ENCODE measurements at regions not wholly inside any gene's neighbourhood (a gene's known extent, or its start where the extent isn't known, plus 50 kb on each side); places are given as distances from the start of the nearest gene placed in this dataset.

DNA sequence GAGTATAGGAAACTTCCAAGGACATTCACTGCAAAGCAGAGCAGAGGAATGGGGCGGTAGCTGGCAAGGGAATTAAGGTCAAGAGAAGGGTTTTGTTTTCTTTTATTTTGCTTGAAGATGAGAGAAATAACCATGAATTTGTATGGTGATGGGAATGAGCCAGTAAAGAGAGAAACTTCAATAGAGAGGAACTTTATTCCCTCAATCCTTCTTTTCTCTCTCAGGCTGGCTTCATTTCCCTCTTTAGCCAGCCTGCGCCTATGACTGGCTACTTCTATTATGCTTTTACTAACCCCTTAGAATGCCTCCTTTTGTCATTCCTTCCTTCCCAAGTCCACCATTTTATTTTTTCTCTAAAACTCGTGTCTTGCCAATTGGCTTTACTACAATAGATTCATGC, 101.4 kb upstream of the CEP85L start:
- Histone ChIP-seq H3K36me3 (replicated peaks in 1 of 2; ENCODE audit: control insufficient read depth in 1 of 2, insufficient read depth in 2 of 2, low read length in 1 of 2) (no peaks in the 10 kb centered on the region), H3K27me3 (ENCODE audit: insufficient read depth) (no peaks in the 10 kb centered on the region; the same call in 1 of the 2 replicates), H2AFZ (ENCODE audit: low read depth) (no peak overlapping the region), H3K9me3 (no peaks in the 10 kb centered on the region), H3K4me1 (ENCODE audit: control insufficient read depth in 1 of 2, insufficient read depth in 2 of 2, low read depth in 1 of 2, low read length in 1 of 2) (peaks cover 0 to 6% of the 10 kb centered on the region in 2 experiments; a peak in 1 of 4 replicates), H4K20me1 (ENCODE audit: insufficient read depth) (no peaks in the 10 kb centered on the region), H3K9me2 (no peaks in the 10 kb centered on the region), H3K9ac (no peak overlapping the region), H3K4me3 (ENCODE audit: low read depth in 2 of 2, low read length in 1 of 2) (no peak overlapping the region), H3K27ac (ENCODE audit: low read depth in 2 of 2, low read length in 1 of 2) (no peak overlapping the region), H3K79me2 (ENCODE audit: insufficient read depth) (no peaks in the 10 kb centered on the region), H3F3A (replicated peaks; ENCODE audit: insufficient read depth) (no peaks in the 10 kb centered on the region), H3K4me2 (no peak overlapping the region)
- no peak for DNase-seq
- POLR2A ChIA-PET, result no interaction called here
- TF ChIP-seq ELF1 (IDR thresholded peaks at IDR 0.05) (no peak), SIN3A (IDR thresholded peaks at IDR 0.05; ENCODE audit: borderline replicate concordance, low read depth, low read length) (no peak), FOSL2 (IDR thresholded peaks at IDR 0.05; ENCODE audit: borderline replicate concordance, low read depth) (no peak), SMC3 (IDR thresholded peaks at IDR 0.05; ENCODE audit: low read depth, low read length) (no peak), GABPA (IDR thresholded peaks at IDR 0.05; ENCODE audit: low read depth) (no peak)
- TF ChIP-seq, protein P1, sequence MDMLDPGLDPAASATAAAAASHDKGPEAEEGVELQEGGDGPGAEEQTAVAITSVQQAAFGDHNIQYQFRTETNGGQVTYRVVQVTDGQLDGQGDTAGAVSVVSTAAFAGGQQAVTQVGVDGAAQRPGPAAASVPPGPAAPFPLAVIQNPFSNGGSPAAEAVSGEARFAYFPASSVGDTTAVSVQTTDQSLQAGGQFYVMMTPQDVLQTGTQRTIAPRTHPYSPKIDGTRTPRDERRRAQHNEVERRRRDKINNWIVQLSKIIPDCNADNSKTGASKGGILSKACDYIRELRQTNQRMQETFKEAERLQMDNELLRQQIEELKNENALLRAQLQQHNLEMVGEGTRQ (IDR thresholded peaks at IDR 0.05; ENCODE audit: borderline replicate concordance, low read depth, low read length), result no peak
- CTCF ChIA-PET, result no interaction called here
- 69% methylated on average over 3 of the region's 3 CpGs for WGBS (ENCODE audit: low lambda C conversion rate)

DNA sequence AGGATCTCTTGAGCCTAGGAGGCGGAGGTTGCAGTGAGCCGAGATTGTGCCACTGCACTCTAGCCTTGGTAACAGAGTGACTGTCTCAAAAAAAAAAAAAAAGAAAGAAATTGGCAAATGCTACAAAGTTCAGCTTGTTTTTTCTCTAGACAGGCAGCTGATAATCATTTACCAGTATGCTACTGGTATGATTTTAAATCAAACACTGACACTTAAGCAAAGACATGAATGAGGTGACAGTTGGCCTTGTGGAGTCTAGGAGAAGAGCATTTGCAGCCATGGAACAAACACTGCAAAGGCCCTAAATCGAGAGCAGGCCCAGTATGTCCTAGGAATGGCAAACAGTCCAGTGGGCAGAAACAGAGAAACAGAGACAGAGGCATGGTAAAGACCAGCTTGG, 99.7 kb upstream of the CEP85L start:
- CTCF ChIA-PET, result no interaction called here
- POLR2A ChIA-PET, result no interaction called here
- H3K9me3 ChIP-seq, result no peaks in the 10 kb centered on the region
- H3K4me2 ChIP-seq, result no peak overlapping the region
- 70% methylated on average over 3 of the region's 3 CpGs for WGBS (ENCODE audit: low lambda C conversion rate)
- no peaks in the 10 kb centered on the region for H3K36me3 ChIP-seq (replicated peaks in 1 of 2; ENCODE audit: control insufficient read depth in 1 of 2, insufficient read depth in 2 of 2, low read length in 1 of 2)
- no peak overlapping the region for H3K9ac ChIP-seq
- no peak overlapping the region for H3K27ac ChIP-seq (ENCODE audit: low read depth in 2 of 2, low read length in 1 of 2)
- no peaks in the 10 kb centered on the region for H3K9me2 ChIP-seq
- peaks cover 0 to 6% of the 10 kb centered on the region in 2 experiments; a peak in 1 of 4 replicates for H3K4me1 ChIP-seq (ENCODE audit: control insufficient read depth in 1 of 2, insufficient read depth in 2 of 2, low read depth in 1 of 2, low read length in 1 of 2)
- no peak overlapping the region for H2AFZ ChIP-seq (ENCODE audit: low read depth)
- DNase-seq, result no peak
- H3K79me2 ChIP-seq (ENCODE audit: insufficient read depth), result no peaks in the 10 kb centered on the region
- TF ChIP-seq FOSL2 (IDR thresholded peaks at IDR 0.05; ENCODE audit: borderline replicate concordance, low read depth), result no peak
- no peak for TF ChIP-seq RCOR1 (IDR thresholded peaks at IDR 0.05; ENCODE audit: low read length)
- no peak for TF ChIP-seq SIN3A (IDR thresholded peaks at IDR 0.05; ENCODE audit: borderline replicate concordance, low read depth, low read length)
- TF ChIP-seq SMC3 (IDR thresholded peaks at IDR 0.05; ENCODE audit: low read depth, low read length), result no peak
- TF ChIP-seq GABPA (IDR thresholded peaks at IDR 0.05; ENCODE audit: low read depth), result no peak
- TF ChIP-seq JUND (IDR thresholded peaks at IDR 0.05), result no peak
- TF ChIP-seq, protein P2, sequence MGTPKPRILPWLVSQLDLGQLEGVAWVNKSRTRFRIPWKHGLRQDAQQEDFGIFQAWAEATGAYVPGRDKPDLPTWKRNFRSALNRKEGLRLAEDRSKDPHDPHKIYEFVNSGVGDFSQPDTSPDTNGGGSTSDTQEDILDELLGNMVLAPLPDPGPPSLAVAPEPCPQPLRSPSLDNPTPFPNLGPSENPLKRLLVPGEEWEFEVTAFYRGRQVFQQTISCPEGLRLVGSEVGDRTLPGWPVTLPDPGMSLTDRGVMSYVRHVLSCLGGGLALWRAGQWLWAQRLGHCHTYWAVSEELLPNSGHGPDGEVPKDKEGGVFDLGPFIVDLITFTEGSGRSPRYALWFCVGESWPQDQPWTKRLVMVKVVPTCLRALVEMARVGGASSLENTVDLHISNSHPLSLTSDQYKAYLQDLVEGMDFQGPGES (IDR thresholded peaks at IDR 0.05; ENCODE audit: low read depth, low read length), result no peak
- no peak for TF ChIP-seq FOXM1 (IDR thresholded peaks at IDR 0.05; ENCODE audit: low read depth)
- no peak for TF ChIP-seq EP300 (IDR thresholded peaks at IDR 0.05; ENCODE audit: borderline replicate concordance in 1 of 2, low read depth in 1 of 2, low read length in 1 of 2)
- TF ChIP-seq, protein P3, sequence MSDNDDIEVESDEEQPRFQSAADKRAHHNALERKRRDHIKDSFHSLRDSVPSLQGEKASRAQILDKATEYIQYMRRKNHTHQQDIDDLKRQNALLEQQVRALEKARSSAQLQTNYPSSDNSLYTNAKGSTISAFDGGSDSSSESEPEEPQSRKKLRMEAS (IDR thresholded peaks at IDR 0.05; ENCODE audit: low read depth), result no peak
- no peak for TF ChIP-seq CHD2 (IDR thresholded peaks at IDR 0.05; ENCODE audit: low read length, partially characterized antibody)
- no peak for TF ChIP-seq EZH2phosphoT487 (IDR thresholded peaks at IDR 0.05; ENCODE audit: borderline replicate concordance, low read depth)
- no peak for TF ChIP-seq RFX5 (IDR thresholded peaks at IDR 0.05; ENCODE audit: low read length)
- TF ChIP-seq GATA2 (CRISPR knock-in tag; IDR thresholded peaks at IDR 0.05), result no peak
- no peak for TF ChIP-seq TCF12 (IDR thresholded peaks at IDR 0.05)
- TF ChIP-seq TAF1 (IDR thresholded peaks at IDR 0.05; ENCODE audit: borderline replicate concordance, low read depth, low read length), result no peak
- no peak for TF ChIP-seq FOXJ3 (CRISPR knock-in tag; IDR thresholded peaks at IDR 0.05)
- no peak for TF ChIP-seq NFIC (IDR thresholded peaks at IDR 0.05; ENCODE audit: borderline replicate concordance)
- TF ChIP-seq MEF2A (IDR thresholded peaks at IDR 0.05; ENCODE audit: borderline replicate concordance, low read depth), result no peak
- H3K27me3 ChIP-seq (ENCODE audit: insufficient read depth), result no peaks in the 10 kb centered on the region; the same call in 1 of the 2 replicates
- H4K20me1 ChIP-seq (ENCODE audit: insufficient read depth), result no peaks in the 10 kb centered on the region
- no peak overlapping the region for H3K4me3 ChIP-seq (ENCODE audit: low read depth in 2 of 2, low read length in 1 of 2)
- H3F3A ChIP-seq (replicated peaks; ENCODE audit: insufficient read depth), result no peaks in the 10 kb centered on the region
